ENCODE measurements at regions not wholly inside any gene's neighbourhood (a gene's known extent, or its start where the extent isn't known, plus 50 kb on each side); places are given as distances from the start of the nearest gene placed in this dataset.

DNA sequence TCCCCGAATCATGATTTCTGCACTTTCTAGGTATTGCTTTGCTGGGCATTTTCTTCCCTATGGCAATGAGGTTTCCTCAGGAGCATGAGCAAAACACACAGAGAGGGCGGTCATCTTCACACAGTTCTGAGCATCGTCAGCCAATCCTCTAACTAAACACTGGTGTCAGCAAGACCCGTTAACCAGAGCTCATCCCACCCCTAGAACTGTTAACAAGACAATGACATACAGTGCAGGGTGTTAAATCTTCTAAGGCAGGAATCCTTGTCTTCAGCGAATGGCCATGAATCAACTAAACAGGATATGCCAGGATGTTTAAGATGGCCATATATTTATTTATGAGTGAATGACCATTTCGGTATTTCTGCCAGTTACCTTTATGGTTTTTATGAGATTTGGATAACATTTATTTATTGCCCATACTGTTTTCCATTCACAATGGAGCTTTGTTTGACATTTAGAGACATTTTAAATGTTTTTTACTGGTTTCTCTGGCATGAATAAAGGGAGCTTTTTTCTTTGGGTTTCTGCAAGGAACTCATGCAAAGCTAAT, 411.5 kb upstream of the PROK2 start:
- Histone ChIP-seq H3K4me3 (ENCODE audit: insufficient read depth, low read depth, low read length) (no peak overlapping the region), H3K9me3 (ENCODE audit: control insufficient read depth, low read length) (peaks cover 5% of the 10 kb centered on the region), H3K36me3 (ENCODE audit: control insufficient read depth, insufficient read depth, low read length) (no peaks in the 10 kb centered on the region), H3K27ac (ENCODE audit: insufficient read depth, low read depth, low read length, poor library complexity, severe bottlenecking) (no peak overlapping the region), H3K4me1 (ENCODE audit: control insufficient read depth, insufficient read depth, low read length) (peaks cover 11% of the 10 kb centered on the region), H3K27me3 (ENCODE audit: control insufficient read depth, insufficient read depth, low read length, poor library complexity, severe bottlenecking) (no peaks in the 10 kb centered on the region)
- 69 to 71% methylated on average over 5 to 6 of the region's 6 CpGs for WGBS, 2 experiments

DNA sequence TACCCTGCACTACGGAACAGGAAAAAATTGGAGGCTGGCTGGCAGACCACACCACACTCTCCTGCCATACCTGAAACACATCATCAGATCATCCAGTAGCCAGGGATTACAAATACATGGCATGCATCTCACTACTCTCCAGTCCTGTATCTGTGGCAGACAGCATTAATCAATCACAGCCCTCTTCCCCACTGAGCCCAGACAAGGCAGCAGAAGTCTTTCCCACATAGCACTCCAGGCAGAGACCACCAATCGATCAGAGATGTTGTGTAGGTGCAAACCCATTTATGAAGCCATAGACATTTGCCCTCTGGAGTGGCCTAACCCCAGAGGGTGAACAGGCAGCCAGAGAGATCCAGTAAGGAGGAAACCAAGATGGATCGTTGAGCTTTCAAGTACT, 410.9 kb upstream of the PROK2 start:
- no peak overlapping the region for H3K27ac ChIP-seq (ENCODE audit: insufficient read depth, low read depth, low read length, poor library complexity, severe bottlenecking)

DNA sequence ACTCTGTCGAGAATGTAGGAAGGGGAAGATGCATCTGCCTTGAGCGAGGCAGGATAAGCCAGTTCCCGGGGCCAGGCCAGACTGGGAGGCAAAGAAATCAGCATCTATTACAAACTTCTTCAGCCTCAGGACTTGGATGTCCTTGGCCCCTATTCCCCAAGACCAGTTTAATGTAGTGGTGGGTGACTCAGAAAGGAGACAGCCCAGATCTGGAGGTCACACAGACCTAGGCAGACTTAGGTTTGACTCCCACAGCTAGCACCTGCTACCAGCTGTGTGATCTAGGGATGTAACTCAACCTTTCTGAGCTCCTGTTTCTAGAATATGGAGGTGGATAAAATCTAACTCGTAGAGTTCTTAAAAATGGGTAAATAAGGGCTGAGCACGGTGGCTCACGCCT, 409.5 kb upstream of the PROK2 start:
- H3K27ac ChIP-seq (ENCODE audit: insufficient read depth, low read depth, low read length, poor library complexity, severe bottlenecking), result peak overlapping the region; percentile 62
- 92% methylated on average over 5 to 6 of the region's 6 CpGs for WGBS, 2 experiments
- no peaks in the 10 kb centered on the region for H3K36me3 ChIP-seq (ENCODE audit: control insufficient read depth, insufficient read depth, low read length)
- H3K9me3 ChIP-seq (ENCODE audit: control insufficient read depth, low read length), result peaks cover 3% of the 10 kb centered on the region
- no peaks in the 10 kb centered on the region for H3K27me3 ChIP-seq (ENCODE audit: control insufficient read depth, insufficient read depth, low read length, poor library complexity, severe bottlenecking)
- peaks cover 11% of the 10 kb centered on the region for H3K4me1 ChIP-seq (ENCODE audit: control insufficient read depth, insufficient read depth, low read length)
- H3K4me3 ChIP-seq (ENCODE audit: insufficient read depth, low read depth, low read length), result no peak overlapping the region

More for the DNA sequence above, 410.9 kb upstream of the PROK2 start:
- Histone ChIP-seq H3K4me3 (ENCODE audit: insufficient read depth, low read depth, low read length) (no peak overlapping the region), H3K9me3 (ENCODE audit: control insufficient read depth, low read length) (peaks cover 5% of the 10 kb centered on the region), H3K4me1 (ENCODE audit: control insufficient read depth, insufficient read depth, low read length) (peaks cover 11% of the 10 kb centered on the region), H3K36me3 (ENCODE audit: control insufficient read depth, insufficient read depth, low read length) (no peaks in the 10 kb centered on the region), H3K27me3 (ENCODE audit: control insufficient read depth, insufficient read depth, low read length, poor library complexity, severe bottlenecking) (no peaks in the 10 kb centered on the region)
- 92 to 97% methylated on average over 3 of the region's 3 CpGs for WGBS, 2 experiments

DNA sequence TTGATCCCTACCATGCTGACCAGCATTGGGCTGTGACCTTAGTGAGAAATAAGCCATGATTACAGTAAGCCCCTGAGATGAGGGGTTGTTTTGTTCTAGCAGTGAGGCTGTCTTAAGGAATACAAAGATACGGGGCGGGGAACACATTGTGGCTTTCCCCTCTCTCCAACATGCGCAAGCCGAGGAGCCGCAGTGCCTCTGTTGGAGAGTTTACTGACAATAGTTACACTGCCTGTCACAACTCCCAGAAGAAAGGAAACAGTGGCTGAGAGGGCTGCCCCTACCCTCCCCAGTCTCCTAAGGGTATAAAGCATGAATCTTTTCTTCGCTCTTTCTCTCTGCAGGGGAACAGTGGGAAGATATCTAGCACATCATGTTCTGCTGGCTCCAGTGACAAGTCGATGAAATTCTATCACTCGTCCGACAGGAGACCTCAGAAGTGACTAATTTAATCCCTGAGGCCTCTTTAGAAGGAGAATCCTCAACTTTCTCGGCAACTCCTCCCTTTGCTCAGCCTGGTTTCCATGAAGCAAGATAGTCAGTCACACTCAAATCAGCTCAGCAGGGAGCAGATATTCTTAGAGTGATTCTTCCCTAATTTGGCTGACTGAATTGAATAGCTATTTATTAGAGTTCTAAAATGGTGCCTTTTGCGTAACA, 409.0 kb upstream of the PROK2 start:
- H3K4me3 ChIP-seq (ENCODE audit: insufficient read depth, low read depth, low read length), result no peak overlapping the region
- 43 to 45% methylated on average over 11 of the region's 11 CpGs for WGBS, 2 experiments

DNA sequence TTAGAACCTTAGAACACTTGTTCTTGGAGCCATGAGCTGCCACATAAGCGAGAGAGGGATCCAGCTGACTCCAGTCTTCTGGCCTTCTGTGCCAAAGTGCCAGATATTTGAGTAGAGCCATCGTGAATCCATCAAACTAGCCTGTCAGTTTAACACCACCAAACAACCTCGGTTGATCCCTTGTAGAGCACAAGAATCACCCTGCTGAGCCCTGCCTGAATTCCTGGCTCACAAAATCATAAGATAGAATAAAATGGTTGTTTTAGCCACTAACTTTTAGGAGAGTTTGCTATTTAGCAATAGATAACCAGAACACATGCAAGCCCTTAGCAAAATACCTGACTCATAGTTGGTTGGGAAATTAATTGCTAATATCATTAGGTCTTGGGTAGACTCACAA, 407.6 kb upstream of the PROK2 start:
- 92 to 93% methylated on average over 3 of the region's 3 CpGs for WGBS, 2 experiments
- Histone ChIP-seq H3K4me3 (ENCODE audit: insufficient read depth, low read depth, low read length) (no peak overlapping the region), H3K27me3 (ENCODE audit: control insufficient read depth, insufficient read depth, low read length, poor library complexity, severe bottlenecking) (no peaks in the 10 kb centered on the region)

More for the DNA sequence above, 409.0 kb upstream of the PROK2 start:
- Histone ChIP-seq H3K27me3 (ENCODE audit: control insufficient read depth, insufficient read depth, low read length, poor library complexity, severe bottlenecking) (no peaks in the 10 kb centered on the region), H3K4me1 (ENCODE audit: control insufficient read depth, insufficient read depth, low read length) (peaks cover 11% of the 10 kb centered on the region), H3K36me3 (ENCODE audit: control insufficient read depth, insufficient read depth, low read length) (no peaks in the 10 kb centered on the region), H3K9me3 (ENCODE audit: control insufficient read depth, low read length) (peaks cover 3% of the 10 kb centered on the region), H3K27ac (ENCODE audit: insufficient read depth, low read depth, low read length, poor library complexity, severe bottlenecking) (peak overlapping the region; percentile 62)

DNA sequence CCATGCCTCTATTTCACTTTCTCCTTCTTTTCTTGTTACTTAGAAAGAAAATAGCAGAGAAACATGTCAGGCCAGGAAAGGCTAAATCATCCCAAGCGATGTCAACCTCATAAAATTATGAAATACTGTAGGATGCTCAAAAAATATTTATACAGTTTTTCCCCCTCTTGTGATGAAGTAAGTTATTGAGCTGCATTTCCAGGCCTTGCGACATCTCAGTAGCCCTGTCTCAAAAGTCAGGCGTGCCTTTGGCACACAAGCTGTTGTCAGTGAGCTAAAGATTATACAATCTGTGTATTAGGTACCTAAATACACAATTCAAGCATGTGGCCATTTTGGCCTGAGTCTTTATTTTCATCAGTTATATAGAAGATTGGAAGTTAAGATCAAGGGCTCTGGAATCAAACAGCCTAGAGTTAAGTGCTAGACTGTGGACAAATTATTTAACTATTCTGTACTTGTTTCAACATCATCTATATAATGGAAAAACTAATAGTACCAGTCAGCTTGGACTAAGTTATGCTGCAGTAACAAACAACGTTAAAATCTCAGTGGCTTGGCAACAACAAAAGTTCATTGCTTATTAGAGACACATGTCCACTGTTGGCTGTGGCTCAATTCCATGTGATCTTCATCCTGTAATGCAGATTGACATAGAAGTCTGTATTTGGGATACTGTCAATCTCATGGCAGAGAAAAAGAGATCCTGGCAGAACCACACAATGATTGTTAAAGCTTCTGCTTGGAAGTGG, 406.4 kb upstream of the PROK2 start:
- no peak overlapping the region for H3K4me3 ChIP-seq (ENCODE audit: insufficient read depth, low read depth, low read length)
- peaks cover 3% of the 10 kb centered on the region for H3K9me3 ChIP-seq (ENCODE audit: control insufficient read depth, low read length)
- H3K27ac ChIP-seq (ENCODE audit: insufficient read depth, low read depth, low read length, poor library complexity, severe bottlenecking), result no peak overlapping the region
- H3K4me1 ChIP-seq (ENCODE audit: control insufficient read depth, insufficient read depth, low read length), result peaks cover 11% of the 10 kb centered on the region
- WGBS, 2 experiments, result 91 to 98% methylated on average over 3 of the region's 4 CpGs
- no peaks in the 10 kb centered on the region for H3K36me3 ChIP-seq (ENCODE audit: control insufficient read depth, insufficient read depth, low read length)
- no peaks in the 10 kb centered on the region for H3K27me3 ChIP-seq (ENCODE audit: control insufficient read depth, insufficient read depth, low read length, poor library complexity, severe bottlenecking)

More for the DNA sequence above, 407.6 kb upstream of the PROK2 start:
- H3K9me3 ChIP-seq (ENCODE audit: control insufficient read depth, low read length), result peaks cover 3% of the 10 kb centered on the region
- H3K4me1 ChIP-seq (ENCODE audit: control insufficient read depth, insufficient read depth, low read length), result peaks cover 11% of the 10 kb centered on the region
- no peaks in the 10 kb centered on the region for H3K36me3 ChIP-seq (ENCODE audit: control insufficient read depth, insufficient read depth, low read length)
- H3K27ac ChIP-seq (ENCODE audit: insufficient read depth, low read depth, low read length, poor library complexity, severe bottlenecking), result no peak overlapping the region

DNA sequence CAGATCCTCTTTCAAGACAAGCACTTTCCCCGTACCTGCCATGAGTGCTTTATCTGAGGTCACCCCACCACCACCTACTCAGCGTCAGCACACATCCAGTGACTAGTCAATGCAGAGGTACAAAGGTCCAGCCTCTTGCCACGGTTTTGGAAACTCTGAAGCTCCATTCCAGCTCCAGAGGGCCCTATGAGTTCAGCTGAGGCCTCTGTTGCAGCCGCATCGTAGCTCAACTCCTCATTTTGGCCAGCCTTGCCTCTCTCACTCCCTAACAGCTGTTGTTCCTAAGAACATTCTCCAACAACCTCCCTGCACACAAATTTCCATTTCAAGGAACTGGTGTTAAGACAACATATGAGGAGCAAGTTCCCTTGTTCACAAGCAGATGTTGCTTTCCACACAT, 405.1 kb upstream of the PROK2 start:
- Histone ChIP-seq H3K4me1 (ENCODE audit: control insufficient read depth, insufficient read depth, low read length) (peaks cover 11% of the 10 kb centered on the region), H3K27me3 (ENCODE audit: control insufficient read depth, insufficient read depth, low read length, poor library complexity, severe bottlenecking) (no peaks in the 10 kb centered on the region), H3K27ac (ENCODE audit: insufficient read depth, low read depth, low read length, poor library complexity, severe bottlenecking) (no peak overlapping the region), H3K4me3 (ENCODE audit: insufficient read depth, low read depth, low read length) (no peak overlapping the region), H3K36me3 (ENCODE audit: control insufficient read depth, insufficient read depth, low read length) (no peaks in the 10 kb centered on the region), H3K9me3 (ENCODE audit: control insufficient read depth, low read length) (peaks cover 3% of the 10 kb centered on the region)
- 92 to 93% methylated on average over 5 of the region's 5 CpGs for WGBS, 2 experiments

DNA sequence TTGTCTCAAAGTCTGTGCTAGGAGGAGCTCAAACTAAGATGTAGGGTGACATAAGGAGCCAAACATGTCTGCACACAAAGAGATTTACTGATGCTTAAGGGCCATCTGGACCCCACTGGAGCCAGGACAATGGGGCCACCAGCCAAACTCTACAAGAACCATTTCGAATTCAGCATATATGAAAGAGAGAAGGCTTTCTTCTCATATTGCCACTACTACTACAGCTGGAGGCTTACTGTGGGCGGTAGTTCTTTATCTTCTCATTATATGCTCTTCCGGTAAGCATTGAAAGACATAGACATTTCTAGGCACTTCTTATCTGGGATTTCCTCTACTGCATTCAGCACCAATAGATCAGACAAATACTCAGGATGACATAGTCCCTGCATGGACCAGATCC, 404.4 kb upstream of the PROK2 start:
- 92 to 95% methylated on average over 3 of the region's 3 CpGs for WGBS, 2 experiments
- Histone ChIP-seq H3K9me3 (ENCODE audit: control insufficient read depth, low read length) (peaks cover 3% of the 10 kb centered on the region), H3K4me1 (ENCODE audit: control insufficient read depth, insufficient read depth, low read length) (peaks cover 10% of the 10 kb centered on the region), H3K27ac (ENCODE audit: insufficient read depth, low read depth, low read length, poor library complexity, severe bottlenecking) (no peak overlapping the region), H3K36me3 (ENCODE audit: control insufficient read depth, insufficient read depth, low read length) (no peaks in the 10 kb centered on the region), H3K27me3 (ENCODE audit: control insufficient read depth, insufficient read depth, low read length, poor library complexity, severe bottlenecking) (no peaks in the 10 kb centered on the region), H3K4me3 (ENCODE audit: insufficient read depth, low read depth, low read length) (no peak overlapping the region)

DNA sequence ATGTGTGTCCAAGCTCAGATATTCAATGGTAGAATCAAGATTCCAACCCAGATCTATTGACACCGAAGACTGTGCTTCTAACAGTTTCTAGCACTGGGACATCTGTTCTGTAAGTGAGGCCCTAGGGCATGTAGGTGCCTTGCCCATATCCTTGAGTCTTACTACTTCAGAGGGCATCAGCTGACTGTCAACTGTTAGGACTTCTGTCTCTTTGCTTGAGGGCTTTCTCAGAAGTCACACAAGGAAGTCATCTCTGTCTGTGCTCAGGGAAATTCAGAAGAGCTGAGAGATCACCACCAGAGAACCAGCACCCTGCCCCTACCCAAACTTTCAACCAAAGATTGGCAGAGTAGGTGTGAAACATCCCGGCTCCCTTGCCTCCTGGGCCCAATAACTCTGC, 403.6 kb upstream of the PROK2 start:
- 96 to 98% methylated on average over 2 of the region's 2 CpGs for WGBS, 2 experiments
- Histone ChIP-seq H3K4me1 (ENCODE audit: control insufficient read depth, insufficient read depth, low read length) (peaks cover 2% of the 10 kb centered on the region), H3K4me3 (ENCODE audit: insufficient read depth, low read depth, low read length) (no peak overlapping the region), H3K36me3 (ENCODE audit: control insufficient read depth, insufficient read depth, low read length) (no peaks in the 10 kb centered on the region), H3K9me3 (ENCODE audit: control insufficient read depth, low read length) (peaks cover 3% of the 10 kb centered on the region), H3K27ac (ENCODE audit: insufficient read depth, low read depth, low read length, poor library complexity, severe bottlenecking) (no peak overlapping the region), H3K27me3 (ENCODE audit: control insufficient read depth, insufficient read depth, low read length, poor library complexity, severe bottlenecking) (no peaks in the 10 kb centered on the region)

DNA sequence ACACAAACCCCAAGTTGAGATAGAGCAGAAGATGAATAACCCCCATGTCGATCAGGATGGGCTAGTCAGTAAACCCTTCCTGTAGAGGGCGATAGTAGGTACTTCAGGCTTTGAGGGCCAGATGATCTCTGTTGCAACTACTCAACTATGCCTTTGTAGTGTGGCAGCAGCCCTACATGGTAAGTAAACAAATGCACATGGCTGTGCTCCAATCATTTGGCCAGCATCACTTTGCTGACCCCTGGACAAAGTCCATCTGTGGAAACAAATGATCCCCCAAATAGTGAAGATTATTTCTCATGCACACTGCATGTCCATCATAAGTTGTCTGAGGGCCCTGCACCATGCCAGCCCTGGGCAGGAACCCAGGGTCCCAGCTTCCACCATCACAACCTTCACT, 402.2 kb upstream of the PROK2 start:
- Histone ChIP-seq H3K27ac (ENCODE audit: insufficient read depth, low read depth, low read length, poor library complexity, severe bottlenecking) (no peak overlapping the region), H3K9me3 (ENCODE audit: control insufficient read depth, low read length) (no peaks in the 10 kb centered on the region), H3K36me3 (ENCODE audit: control insufficient read depth, insufficient read depth, low read length) (no peaks in the 10 kb centered on the region), H3K4me3 (ENCODE audit: insufficient read depth, low read depth, low read length) (no peak overlapping the region), H3K27me3 (ENCODE audit: control insufficient read depth, insufficient read depth, low read length, poor library complexity, severe bottlenecking) (no peaks in the 10 kb centered on the region), H3K4me1 (ENCODE audit: control insufficient read depth, insufficient read depth, low read length) (no peaks in the 10 kb centered on the region)
- WGBS, 2 experiments, result 89 to 95% methylated on average over 2 of the region's 2 CpGs
